ENCODE measurements at regions not wholly inside any gene's neighbourhood (a gene's known extent, or its start where the extent isn't known, plus 50 kb on each side); places are given as distances from the start of the nearest gene placed in this dataset.

GRCh38 chr5:7976411-7977190, 107.7 kb downstream of the MTRR start:
- no peak for TF ChIP-seq MAX (IDR thresholded peaks at IDR 0.05)
- TF ChIP-seq HMGXB4 (CRISPR knock-in tag; IDR thresholded peaks at IDR 0.05; ENCODE audit: borderline replicate concordance), result no peak
